ENCODE measurements at regions not wholly inside any gene's neighbourhood (a gene's known extent, or its start where the extent isn't known, plus 50 kb on each side); places are given as distances from the start of the nearest gene placed in this dataset.
"Not testable (repeated sequence)": the region's sequence is repeated elsewhere in the genome, so short reads cannot be mapped to it uniquely, and the experiment has no call there.

- not testable (repeated sequence) for DNase-seq
Measured at GRCh38 chr7:76849887-76850563, 182.1 kb downstream of the SPDYE17 start.

GRCh38 chr7:76839879-76840278 lies 192.3 kb downstream of the SPDYE17 start:
- DNase-seq = not testable (repeated sequence)

DNA sequence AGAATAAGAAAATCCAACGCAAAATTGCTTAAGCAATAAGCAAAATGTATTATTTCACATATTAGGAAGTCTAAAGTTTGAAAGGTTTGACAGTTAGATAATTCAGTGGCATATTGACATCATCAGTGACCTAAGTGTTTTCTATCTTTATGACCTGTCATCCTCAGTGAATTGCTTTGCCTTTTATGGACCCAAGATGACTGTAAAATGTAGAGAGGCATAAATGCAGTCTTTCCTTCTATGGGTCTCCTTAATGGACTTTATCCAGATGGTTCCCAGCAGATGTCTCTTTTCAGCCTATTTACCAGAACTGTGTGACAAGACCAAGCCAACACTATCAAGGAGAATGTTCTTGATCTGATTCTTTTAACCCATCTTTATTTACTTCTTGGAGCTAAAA lies 192.9 kb downstream of the SPDYE17 start:
- DNase-seq = not testable (repeated sequence)

GRCh38 chr7:76838357-76838756 lies 193.8 kb downstream of the SPDYE17 start:
- DNase-seq = not testable (repeated sequence)

DNA sequence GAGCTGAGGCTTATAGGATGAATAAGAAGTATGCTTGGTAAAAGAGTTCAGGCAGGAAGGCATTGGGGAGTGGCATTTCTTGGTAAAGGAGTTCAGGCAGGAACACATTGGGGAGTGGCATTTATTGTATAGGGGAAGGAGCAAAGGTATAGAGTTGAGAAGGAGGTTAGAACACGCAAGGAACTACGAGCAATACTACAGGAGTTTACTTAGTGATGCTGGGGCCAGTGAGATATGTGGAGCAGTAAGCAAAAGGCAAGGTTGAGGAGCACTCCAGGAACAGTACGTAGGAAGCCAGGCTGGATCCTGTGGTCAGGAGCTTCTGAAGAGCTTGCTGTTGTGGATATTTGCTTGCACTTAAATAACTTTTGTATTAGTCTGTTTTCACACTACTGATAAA lies 202.2 kb upstream of the POMZP3 start:
- not testable (repeated sequence) for DNase-seq

- not testable (repeated sequence) for DNase-seq
Measured at GRCh38 chr7:76826181-76826580, 199.1 kb upstream of the POMZP3 start.

DNA sequence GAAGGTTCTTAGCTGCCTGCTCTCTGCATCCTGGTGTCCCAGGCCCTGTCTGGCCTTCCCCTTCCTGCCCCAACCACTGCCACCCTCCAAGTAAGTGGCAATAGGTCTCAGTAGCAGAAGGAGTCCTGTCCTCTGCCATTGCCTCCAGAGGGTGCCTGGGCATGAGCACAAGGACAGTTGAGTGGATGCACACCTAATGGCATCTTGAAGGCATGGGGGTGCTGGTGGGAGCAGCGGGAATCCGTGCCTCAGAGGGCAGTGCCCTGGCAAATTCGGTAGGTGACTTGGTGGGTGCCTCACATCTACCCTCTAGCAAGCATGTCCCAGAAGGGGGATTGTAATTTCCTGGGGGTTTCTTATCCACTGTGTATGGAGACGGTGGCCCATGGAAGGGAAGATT lies 182.8 kb upstream of the POMZP3 start:
- not testable (repeated sequence) for DNase-seq

DNA sequence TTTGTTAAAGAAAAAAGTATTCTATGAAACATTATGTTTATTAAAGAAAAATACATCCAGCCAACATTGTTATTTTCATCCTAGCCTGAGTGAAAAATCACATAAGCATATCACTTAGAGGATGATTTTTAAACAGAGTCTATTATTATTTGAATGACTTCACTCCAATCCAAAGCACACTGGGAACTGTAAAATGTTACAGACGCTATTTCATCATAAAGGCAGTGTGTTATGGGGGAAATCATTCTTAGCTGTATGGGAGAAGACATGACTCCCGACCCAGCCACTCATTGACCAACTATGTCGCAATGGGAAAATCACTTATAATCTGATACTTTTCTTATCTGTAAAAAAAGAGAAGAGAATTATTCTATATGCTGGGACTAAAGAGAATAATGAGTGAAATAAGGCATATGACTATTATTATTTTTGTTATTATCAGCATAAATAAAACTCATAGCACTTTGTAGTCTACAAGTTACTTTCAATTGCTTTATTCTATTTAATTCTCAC lies 180.6 kb upstream of the POMZP3 start:
- DNase-seq = not testable (repeated sequence)

- DNase-seq = not testable (repeated sequence)
Measured at GRCh38 chr7:76806460-76806859, 179.4 kb upstream of the POMZP3 start.

DNA sequence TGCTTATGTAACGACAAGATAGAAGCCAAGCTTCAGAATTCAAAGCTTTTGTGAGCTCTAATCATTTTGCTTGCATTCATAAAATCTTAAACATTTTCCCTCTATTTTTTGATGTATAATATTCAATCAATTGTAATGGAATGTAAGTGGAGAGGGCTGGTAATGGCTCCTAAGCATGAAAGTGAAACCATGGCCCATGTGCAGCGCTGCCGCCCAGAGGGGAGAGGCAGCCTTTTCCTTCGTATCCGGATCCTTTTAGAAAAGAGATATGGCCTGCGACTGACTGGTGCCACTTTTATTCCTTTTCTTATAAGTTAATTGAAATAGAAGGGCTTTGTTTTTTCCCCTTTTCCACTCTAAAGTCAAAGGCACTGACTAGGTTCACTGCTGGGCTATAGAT lies 178.9 kb upstream of the POMZP3 start:
- DNase-seq = not testable (repeated sequence)

- DNase-seq = peak in 1 of 2 experiments; percentile 10
Measured at GRCh38 chr7:76805262-76805661, 178.2 kb upstream of the POMZP3 start.

DNA sequence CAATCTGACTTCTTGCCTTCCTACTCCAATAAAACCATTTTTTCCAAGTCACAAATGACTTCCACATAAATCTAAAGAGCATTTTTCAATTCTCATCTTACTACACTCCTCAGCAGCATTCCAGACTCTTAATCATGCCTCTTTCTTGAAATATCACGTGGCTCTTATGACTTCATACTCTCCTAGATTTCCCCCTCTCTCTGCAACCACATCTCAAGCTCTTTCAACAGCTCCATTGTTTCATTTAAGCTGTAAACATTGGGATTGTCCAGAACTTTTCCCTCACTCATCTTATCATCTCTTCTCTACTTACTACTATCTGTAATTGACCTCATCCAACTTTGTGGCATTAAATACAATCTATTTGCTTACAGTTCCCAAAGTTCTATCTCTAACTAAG lies 170.6 kb upstream of the POMZP3 start:
- DNase-seq = not testable (repeated sequence)

GRCh38 chr7:76780693-76781092 lies 153.6 kb upstream of the POMZP3 start:
- peak; percentile 53 to 85 for DNase-seq

DNA sequence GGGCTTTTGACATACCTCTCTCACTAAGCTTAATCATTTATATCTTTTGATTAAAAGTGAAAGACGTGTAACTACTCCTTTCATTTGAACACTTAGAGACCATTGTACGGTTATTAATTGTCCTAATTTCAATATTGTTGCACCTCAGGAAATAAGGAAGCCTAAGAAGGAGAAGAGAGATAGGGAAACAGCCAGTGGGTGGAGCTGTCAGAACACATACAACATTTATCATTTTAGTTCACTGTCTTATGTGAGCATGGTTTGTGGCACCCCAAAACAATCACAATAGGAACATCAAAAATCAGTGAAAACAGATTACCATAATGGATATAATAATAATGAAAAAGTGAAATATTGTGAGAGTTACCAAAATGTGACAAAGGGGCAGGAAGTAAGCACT lies 147.2 kb upstream of the POMZP3 start:
- not testable (repeated sequence) for DNase-seq

DNA sequence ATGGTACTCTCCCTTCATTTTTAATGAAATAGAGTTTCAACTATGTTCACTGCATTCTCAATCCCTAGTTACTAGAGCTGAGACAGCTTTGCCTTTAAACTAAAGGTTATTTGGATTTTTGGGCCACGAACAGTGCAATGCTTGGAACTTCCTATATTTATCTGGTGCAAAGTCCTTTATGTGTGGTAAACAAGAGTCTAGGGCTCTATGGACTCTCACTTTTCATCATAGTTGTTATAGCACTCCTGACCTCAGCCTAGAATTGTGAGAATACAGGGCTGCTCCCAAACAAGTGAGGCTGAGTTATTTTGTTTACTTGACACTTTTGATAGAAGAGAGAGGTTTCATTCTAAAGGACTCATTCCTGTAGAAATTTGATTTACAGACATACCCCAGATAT lies 144.9 kb upstream of the POMZP3 start:
- not testable (repeated sequence) for DNase-seq

DNA sequence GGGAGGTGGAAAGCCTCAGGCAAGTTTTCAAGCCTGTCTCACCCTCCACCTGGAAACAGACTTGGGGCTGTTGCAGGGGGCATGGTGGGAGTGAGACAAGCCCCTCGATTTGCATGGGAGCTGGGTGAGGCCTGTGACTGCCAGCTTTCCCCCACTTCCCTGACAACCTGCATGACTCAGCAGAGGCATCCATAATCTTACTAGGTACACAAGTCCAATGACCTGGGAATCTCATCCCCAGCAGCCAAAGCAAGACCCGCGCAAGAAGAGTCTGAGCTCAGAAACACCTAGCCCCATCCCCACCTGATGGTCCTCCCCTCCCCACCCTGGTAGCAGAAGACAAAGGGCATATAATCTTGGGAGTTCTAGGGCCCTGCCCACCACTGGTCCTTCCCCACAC lies 136.9 kb upstream of the POMZP3 start:
- DNase-seq = not testable (repeated sequence)

GRCh38 chr7:76760546-76761220 lies 133.6 kb upstream of the POMZP3 start:
- DNase-seq = not testable (repeated sequence)

- not testable (repeated sequence) for DNase-seq
Measured at GRCh38 chr7:76739538-76739937, 112.5 kb upstream of the POMZP3 start.

- DNase-seq = not testable (repeated sequence)
Measured at GRCh38 chr7:76736724-76737123, 109.6 kb upstream of the POMZP3 start.

GRCh38 chr7:76736091-76736490 lies 109.0 kb upstream of the POMZP3 start:
- not testable (repeated sequence) for DNase-seq

DNA sequence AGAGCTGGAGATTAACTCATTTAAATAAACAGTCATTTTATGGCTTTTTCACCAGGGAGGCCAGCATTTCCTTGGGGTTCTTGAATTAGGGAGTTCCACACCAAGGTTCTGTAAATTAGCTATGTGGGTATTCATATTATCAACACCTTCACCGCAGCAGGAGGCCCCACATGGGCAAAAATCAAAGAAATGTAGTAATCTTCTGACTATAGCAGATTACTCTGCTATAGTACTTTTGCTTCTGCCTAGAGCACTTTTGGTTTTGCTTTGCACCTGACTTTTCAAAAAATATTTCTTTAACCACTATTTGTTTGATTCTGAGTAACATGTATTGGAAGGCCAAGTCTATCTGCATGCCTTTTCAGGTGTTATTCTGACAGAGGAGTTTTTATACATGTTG lies 108.6 kb upstream of the POMZP3 start:
- DNase-seq = not testable (repeated sequence)

DNA sequence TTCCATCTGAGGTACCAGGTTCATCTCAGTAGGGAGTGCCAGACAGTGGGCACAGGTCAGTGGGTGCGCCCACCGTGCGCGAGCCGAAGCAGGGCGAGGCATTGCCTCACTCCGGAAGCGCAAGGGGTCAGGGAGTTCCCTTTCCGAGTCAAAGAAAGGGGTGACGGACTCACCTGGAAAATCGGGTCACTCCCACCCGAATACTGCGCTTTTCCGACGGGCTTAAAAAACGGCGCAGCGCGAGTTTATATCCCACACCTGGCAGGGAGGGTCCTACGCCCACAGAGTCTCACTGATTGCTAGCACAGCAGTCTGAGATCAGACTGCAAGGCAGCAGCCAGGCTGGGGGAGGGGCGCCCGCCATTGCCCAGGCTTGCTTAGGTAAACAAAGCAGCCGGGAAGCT lies 101.5 kb upstream of the POMZP3 start:
- not testable (repeated sequence) for DNase-seq

DNA sequence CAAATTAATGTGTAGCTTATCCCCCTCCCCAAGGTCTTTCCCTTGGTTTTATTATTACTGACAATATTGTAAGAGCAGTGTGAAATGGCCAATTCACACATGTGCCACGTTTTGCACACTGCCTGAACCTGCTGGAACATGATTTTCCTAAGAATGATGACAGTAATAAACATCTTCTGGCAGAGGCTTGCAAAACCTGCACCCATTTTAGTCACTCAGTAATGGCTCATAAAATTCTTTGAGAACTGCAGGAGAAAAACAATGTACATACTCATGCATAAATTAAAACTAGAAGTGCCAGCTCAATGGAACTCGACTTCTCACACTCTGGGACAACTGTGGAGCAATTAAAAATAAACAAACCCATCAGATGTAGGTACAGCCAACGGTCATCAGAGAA lies 96.8 kb upstream of the POMZP3 start:
- DNase-seq = not testable (repeated sequence)

GRCh38 chr7:76716551-76716950 lies 89.5 kb upstream of the POMZP3 start:
- not testable (repeated sequence) for DNase-seq
